Esophagus squamous epithelium (tissue), 4 donors: ENCODE measurements at regions not wholly inside any gene's neighbourhood (a gene's known extent, or its start where the extent isn't known, plus 50 kb on each side); places are given as distances from the start of the nearest gene placed in this dataset.

Experiments
- CTCF ChIP-seq, 6 experiments: fragments of 450-650 bp in 4 of 6; fragments of 200-600 bp in 2 of 6; sonication (generic) in 2 of 6; IDR thresholded peaks; one replicate each; pipeline ENCODE4 v1.5.1; 2016 to 2019; ENCODE audit warnings: antibody characterized with exemption in 6 of 6, mild to moderate bottlenecking in 4 of 6, moderate library complexity in 4 of 6
- POLR2A ChIP-seq, 4 donors: fragments of 450-650 bp; IDR thresholded peaks; one replicate each; pipeline ENCODE4 v1.6.1; 2017; ENCODE audit warnings: antibody characterized with exemption in 4 of 4, mild to moderate bottlenecking in 4 of 4, moderate library complexity in 3 of 4

- TF ChIP-seq POLR2A (IDR thresholded peaks at IDR 0.05) = no peak
- no peak for TF ChIP-seq CTCF (IDR thresholded peaks at IDR 0.05)
Measured at GRCh38 chr5:27778121-27778520, 739.7 kb upstream of the CDH9 start.
